ENCODE measurements at regions not wholly inside any gene's neighbourhood (a gene's known extent, or its start where the extent isn't known, plus 50 kb on each side); places are given as distances from the start of the nearest gene placed in this dataset.
"Not testable (repeated sequence)": the region's sequence is repeated elsewhere in the genome, so short reads cannot be mapped to it uniquely, and the experiment has no call there.

DNA sequence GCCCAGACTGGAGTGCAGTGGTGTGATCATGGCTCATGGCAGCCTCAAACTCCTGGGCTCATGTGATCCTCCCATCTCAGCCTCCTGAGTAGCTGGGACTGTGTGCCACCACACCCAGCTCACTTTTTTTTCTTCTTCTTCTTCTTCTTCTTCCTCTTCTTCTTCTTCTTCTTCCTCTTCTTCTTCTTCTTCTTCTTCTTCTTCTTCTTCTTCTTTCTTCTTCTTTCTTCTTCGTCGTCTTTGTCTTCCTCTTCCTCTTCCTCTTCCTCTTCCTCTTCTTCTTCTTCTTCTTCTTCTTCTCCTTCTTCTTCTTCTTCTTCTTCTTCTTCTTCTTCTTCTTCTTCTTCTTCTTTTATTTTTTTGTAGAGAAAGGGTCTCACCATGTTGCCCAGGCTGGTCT lies 78.8 kb upstream of the RPH3A start:
- DNase-seq: not testable (repeated sequence)

DNA sequence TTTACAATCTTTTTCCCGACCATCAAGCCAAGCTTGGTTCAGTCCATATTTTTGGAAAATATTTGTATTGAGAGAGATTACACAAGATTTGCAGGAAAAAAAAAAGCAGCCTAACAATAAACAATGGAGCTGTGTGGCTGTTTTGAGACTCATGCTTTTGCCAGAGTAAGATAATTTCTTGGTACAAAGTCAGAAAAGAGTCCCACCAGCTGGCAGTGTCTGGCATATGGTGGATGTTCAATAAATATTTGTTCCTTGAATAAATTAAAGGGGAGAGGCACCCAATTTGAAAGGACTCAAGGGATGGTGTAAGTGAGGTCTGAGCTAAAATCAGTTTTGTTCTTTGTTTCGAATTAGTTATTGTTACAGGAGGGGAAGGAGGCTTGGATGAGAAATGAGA lies 78.1 kb upstream of the RPH3A start:
- DNase-seq: no peak

DNA sequence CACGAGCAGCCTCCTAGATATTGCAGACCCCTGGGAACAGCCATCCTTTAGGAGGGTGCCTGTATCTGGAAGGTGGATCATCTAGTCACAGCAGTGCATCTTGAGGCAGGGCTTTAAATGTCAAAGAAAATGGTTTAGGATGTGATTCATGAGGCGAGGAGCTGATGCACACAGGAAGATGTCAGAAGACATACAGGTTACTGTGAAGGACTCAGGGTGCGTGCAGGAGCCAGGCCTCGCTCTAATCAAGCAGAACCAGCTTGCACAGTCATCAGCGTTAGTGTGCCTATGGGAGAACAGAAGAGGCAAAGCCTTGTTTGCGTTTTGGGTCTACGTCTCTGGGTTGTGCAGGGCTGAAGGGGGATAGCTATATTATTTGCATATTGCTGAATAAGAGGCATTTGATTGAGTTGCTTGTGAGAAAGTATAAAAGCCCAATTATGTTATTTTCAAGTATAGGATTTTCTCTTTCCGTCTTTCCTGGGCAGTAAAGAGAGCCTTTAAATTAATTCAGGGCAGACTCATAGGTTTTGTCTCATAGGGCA lies 77.3 kb upstream of the RPH3A start:
- no peak for DNase-seq

DNA sequence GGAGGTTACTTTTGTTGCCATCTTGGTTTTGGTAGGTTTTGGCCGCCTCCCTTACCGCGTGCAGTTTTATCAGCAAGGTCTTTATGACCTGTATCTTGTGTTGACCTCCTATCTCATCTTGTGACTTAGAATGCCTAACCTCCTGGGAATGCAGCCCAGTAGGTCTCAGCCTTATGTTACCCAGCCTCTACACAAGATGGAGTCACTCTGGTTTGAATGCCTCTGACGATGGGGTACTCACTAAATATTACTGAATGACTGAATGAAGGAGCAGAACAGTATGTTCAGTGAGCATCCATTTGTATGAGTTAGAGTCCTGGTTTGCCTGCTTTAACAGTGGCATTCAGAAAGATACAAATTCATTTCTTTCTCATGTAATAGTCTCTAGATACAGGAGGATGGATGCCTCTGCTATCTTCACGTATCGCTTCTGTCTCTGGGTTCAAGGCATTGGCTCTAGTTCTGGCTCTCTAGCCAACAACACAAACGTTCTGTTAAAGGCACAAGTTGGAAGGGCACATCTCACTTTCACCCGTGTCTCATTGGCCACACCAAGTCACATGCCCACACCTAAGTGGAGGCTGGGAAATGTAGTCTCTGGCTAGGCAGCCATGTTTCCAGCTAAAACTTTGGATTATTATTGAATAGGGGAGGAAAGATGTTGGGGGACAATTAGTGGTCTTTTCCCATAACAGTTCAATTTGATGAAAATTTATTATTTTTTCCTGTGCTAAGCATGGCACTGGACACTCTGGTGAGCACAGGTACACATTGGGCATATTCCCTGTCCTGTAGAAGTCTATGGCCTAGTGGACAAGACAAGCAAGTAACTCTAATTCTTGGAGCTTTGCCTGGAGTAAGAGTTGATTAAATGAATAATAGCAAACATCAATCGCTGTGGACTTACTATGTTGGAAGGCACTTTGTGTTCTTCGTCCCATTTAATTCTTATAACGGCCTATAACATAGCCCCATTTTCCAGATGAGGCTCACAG lies 75.2 kb upstream of the RPH3A start:
- no peak for DNase-seq

DNA sequence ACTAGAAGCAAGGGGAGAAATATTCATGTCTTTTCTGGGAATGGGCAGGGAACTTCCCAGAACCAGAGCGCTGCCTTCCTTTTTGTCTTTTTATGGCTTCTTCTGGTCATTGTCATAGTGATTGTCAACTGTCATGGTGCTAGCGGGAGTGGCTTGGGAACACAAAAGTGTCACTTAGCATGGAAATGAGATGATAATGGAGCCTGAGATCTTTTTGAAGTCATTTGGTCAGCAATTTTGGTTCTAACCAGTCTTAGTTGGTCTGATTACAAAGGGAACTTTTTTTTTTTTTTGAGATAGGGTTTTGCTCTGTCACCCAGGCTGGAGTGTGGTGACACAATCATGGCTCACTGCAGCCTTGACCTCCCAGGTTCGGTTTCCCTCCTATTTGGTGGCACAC lies 62.7 kb upstream of the RPH3A start:
- no peak for DNase-seq

DNA sequence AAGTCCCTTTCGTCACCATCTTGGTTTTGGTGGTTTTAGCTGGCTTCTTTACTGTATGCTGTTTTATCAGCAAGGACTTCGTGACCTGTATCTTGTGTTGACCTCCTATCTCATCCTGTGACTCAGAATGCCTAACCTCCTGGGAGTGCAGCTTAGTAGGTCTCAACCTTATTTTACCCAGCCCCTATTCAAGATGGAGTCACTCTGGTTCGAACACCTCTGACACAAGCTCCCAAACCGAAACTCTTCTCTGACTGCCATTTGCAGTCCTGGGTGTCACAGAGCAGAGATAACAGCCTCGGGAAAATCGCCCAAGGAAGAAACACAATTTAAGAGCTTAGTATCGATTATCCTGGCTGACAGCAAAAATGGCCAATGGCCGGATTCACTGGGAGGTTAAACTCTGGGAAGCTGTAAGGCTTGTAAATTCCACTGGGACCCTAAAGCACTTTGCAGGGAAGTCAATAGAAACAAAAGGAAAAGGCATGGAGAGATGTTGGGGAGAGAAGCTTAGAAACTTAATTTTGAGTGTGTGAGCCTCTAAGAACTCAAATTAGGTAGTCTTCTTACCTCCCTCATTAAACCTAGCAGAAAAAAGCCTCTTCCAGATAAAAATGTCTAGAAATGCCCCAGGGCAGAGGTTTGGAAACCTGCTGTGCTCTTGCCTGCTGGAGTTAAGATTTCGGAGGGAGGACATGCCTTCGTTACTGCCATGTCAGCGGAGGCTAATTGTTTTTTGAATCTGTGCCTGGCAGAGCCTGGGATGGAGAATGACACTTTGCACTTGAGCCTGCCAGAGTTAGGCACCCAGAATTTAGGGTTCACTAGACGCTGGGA lies 56.5 kb upstream of the RPH3A start:
- no peak for DNase-seq

DNA sequence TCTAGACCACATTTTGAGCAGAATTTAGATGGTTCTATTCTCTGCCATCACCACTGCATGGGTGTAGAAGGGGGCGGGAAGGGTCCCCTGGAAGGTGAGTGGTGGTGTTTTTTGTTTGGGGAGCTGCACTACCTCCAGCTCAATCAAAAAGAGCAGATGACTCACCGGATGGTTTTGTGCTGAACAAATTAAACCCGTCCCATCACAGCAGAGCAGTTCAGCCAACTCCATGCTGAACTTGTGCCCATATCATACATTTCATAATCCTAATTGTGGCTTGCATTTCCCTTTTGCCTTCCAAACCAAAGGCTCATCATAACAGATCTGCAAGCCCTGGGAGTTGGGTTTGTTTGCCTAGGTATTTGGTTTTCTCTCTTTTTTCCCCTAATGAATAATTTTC lies 53.0 kb upstream of the RPH3A start:
- DNase-seq: no peak

DNA sequence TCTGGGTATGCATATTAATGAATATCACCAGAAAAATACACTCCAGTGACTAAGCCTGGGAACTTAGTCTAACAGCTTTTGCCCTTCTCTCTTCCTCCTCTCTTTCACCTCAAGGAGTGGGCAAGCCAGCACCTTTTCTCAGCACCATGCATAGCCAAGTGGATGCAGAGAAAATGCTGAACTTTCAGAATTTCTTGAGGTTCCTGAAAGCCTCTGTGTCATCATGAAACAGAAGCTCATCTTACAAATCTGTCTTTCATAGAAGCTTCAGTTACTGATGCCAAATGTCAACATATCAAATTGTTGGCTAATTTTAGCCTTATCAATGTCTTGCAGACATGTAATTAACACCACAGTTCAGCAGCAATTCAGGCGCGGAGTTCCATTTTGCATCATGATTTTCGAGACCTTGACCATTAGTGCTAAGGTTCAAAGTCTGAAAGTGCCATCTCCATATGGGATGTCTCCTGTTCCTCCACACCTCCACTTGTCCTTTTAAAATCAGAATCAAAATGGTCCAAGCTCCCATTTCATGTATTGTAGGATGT lies 51.1 kb upstream of the RPH3A start:
- no peak for DNase-seq

DNA sequence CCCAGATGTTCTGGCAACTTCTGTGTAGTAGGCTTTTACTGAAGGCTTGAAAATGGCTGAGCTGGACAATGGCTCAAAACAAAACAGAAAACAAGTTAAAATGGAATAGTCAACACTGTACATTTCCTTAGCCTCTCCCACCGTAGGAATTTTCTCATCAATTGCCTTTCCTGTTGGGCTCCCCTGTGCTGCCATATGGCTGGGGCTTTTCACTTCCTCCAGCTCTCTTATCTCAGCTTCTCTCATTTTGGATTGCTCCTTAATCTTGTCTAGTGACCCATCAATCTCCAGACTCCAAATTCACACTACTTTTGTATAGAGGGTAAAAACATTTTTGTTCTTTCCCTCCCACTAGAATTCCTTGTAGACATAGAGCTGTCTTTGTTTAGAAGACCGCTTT lies 50.4 kb upstream of the RPH3A start:
- DNase-seq: no peak

All from NCI-H2227 treated with DMSO at 0.1 percent for 48 hours (cell line).